GM19452 (cell line): ENCODE measurements at regions not wholly inside any gene's neighbourhood (a gene's known extent, or its start where the extent isn't known, plus 50 kb on each side); places are given as distances from the start of the nearest gene placed in this dataset.

ENCODE experiments used
- ATAC-seq: cut with Tn5 transposase; IDR thresholded peaks from one replicate; pipeline ENCODE4 v1.9.1; 2021; ENCODE audit not compliant: unreplicated experiment

GRCh38 chr5:167565189-167565954 is 726.1 kb upstream of the WWC1 start:
- ATAC-seq, result no peak

- ATAC-seq, result no peak
These were observed 721.0 kb upstream of the WWC1 start for GRCh38 chr5:167570431-167570830.

DNA sequence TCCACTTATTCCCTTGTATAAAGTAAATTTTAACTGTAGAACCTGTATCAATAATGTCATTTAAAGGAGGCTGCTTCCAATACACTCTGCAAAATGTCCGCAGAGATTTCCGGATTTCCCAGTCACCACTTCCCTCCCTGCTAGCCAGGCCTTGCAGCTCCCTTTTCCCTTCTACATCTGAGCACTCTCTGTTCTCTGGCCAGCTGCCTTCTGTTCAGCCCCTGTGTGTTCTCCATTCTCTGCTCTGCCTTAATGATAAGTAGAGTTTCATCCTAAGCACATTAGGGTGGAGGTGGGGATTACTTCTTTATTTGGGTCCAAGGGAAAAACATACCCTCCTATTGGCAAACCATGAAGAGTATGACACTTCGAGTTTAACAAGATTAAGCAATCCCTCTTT is 719.6 kb upstream of the WWC1 start:
- ATAC-seq, result no peak

- no peak for ATAC-seq
These were observed 717.9 kb upstream of the WWC1 start for GRCh38 chr5:167573370-167574127.

- no peak for ATAC-seq
These were observed 717.0 kb upstream of the WWC1 start for GRCh38 chr5:167574464-167574863.

- ATAC-seq, result no peak
These were observed 716.1 kb upstream of the WWC1 start for GRCh38 chr5:167575330-167575729.

- no peak for ATAC-seq
These were observed 715.3 kb upstream of the WWC1 start for GRCh38 chr5:167576126-167576525.

DNA sequence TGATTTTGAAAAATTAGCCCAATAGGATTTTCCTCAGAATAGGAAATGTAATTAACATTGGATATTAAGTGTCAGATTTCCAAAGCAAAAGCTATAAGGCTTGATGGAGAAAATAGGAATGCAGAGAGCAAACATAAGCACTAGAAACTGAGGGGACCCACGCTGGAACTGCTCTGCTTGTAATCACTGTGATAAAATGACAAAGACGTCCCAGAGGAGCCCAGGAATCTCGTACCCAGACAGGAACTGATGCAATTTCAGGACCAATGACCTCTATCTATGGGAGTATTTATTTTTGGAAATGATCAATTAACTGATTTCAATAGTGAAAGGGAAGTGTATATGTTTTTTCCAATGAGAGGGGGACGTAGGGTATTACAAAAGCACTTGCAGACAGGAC is 714.5 kb upstream of the WWC1 start:
- no peak for ATAC-seq

GRCh38 chr5:167577616-167578015 is 713.8 kb upstream of the WWC1 start:
- ATAC-seq, result no peak

DNA sequence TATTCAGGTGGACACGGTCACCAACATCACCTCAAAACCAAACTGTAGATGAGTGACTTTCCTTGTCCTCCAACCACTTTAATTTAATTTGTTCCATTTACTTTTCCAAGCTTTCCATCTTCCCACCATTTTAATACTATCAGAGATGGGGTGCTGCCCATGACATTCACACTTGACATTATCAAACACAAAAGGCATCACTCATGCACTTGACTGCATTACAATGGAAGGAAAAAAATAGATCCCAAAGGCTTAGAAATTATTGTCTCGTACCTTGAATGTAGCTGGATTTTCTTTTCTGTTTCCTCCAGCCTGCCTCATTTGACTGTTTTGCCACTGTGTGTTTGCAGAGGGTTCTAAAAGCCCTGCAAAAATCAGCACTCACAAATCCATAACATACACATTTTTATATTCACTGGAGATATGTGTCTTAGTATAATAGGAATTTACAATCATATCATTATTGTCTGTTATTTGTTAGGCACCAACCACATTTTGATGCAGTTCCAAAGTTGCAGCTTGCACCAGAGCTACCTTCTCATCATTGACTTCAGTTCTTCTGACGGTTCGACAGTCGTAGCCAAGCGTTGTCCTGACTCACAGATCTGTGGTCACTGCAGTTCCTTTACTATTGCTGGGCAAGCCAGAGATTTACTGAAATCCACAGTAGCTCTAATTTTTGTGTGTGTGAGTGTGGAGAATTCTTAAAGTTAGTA is 712.3 kb upstream of the WWC1 start:
- no peak for ATAC-seq

DNA sequence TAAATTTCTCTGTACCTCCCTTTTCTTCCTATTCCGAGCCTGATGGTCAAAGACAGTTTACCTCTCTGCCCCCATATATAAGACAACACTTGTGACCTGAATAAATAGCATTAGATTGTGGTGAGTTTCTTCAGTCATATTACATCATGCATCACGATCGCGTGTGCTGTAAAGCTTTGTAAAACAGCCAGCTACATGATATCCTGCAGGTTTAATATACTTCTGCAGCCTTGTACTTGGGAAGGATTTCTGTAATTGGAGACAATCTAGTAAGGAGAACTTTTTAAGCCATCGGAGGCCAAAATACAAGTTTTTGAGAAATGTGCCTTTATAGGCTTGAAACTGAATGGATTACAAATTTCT is 711.8 kb upstream of the WWC1 start:
- no peak for ATAC-seq

- ATAC-seq, result no peak
These were observed 710.8 kb upstream of the WWC1 start for GRCh38 chr5:167580608-167581007.

- ATAC-seq, result no peak
These were observed 709.2 kb upstream of the WWC1 start for GRCh38 chr5:167582283-167582682.

- no peak for ATAC-seq
These were observed 708.6 kb upstream of the WWC1 start for GRCh38 chr5:167582886-167583285.

GRCh38 chr5:167585184-167585583 is 706.3 kb upstream of the WWC1 start:
- no peak for ATAC-seq

- no peak for ATAC-seq
These were observed 703.5 kb upstream of the WWC1 start for GRCh38 chr5:167587772-167588437.

DNA sequence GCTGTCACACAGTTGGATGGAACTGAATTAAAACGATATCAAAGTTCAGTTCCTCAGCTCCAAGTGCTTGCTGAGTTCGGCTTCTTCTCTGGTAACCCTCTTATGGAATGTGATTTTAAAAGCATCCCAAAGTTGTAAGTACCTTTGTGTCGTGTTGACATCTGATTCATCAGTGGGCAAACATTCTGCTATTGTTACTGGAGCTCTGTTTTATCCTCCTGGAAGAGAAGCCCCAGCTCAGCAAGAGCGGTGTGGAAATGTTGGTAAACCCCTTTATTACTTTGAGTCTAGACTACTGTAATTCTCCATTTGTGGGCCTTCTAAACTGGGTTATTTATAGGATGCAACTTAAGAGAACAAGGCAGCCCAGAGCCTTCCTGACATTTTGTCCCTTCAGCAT is 699.3 kb upstream of the WWC1 start:
- no peak for ATAC-seq

DNA sequence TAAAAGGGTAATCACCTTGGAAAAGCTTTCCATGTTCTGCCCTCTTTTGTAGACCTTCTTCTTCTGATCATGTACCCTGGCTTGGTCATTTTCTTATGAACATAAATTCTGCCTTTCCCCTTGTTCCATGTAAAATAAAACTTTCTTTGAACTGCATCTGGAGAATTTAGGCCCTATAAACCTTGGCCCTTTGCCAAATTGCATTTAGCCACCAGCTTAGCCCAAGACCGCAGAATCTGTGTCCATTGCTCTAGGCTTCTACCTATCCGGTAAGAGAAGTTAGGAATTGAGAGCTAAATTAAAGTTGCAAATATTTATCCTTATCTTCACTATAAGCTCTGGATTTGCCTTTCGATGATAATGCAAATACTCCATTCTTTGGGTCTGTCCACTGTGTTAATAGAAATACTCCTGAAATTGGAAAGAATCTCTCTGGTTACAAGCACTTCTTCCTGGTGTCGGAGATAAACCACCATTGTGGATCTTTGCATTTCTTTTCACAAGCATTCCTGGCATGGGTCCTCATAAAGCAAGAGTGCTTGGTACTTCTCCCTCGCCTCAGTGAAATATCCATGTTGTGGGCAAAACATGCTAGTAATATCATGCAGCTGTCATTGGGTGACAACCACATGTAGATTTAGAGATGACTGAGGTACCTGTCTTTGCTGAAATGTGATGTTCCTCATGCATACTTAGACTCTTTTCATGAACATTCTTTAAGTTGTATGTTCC is 698.0 kb upstream of the WWC1 start:
- ATAC-seq, result no peak

DNA sequence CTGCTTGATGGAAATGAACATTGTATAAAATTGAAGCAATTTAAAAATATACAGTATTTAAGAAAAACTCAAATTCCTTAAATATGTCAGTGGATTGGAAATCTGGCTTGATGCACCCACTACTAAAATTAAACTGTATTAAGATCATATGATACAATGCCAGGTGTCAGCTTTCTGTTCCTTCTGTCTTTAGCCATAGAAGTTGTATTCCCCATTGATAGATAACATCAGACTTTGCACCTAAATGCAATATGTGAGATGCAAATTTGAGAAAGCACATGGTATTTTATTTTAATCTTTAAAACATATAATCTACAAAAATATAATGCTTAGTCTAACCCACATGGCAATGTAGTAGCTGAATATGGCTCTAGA is 697.4 kb upstream of the WWC1 start:
- ATAC-seq, result no peak

GRCh38 chr5:167594750-167595149 is 696.7 kb upstream of the WWC1 start:
- ATAC-seq, result no peak

- no peak for ATAC-seq
These were observed 696.2 kb upstream of the WWC1 start for GRCh38 chr5:167595196-167595595.
